HG03575 (cell line): ENCODE measurements at regions not wholly inside any gene's neighbourhood (a gene's known extent, or its start where the extent isn't known, plus 50 kb on each side); places are given as distances from the start of the nearest gene placed in this dataset.

Experiments used
- ATAC-seq: cut with Tn5 transposase; IDR thresholded peaks from one replicate; pipeline ENCODE4 v1.9.1; 2021; ENCODE audit not compliant: unreplicated experiment, insufficient number of reproducible peaks, low FRiP score; ENCODE audit errors: extremely low read depth

DNA sequence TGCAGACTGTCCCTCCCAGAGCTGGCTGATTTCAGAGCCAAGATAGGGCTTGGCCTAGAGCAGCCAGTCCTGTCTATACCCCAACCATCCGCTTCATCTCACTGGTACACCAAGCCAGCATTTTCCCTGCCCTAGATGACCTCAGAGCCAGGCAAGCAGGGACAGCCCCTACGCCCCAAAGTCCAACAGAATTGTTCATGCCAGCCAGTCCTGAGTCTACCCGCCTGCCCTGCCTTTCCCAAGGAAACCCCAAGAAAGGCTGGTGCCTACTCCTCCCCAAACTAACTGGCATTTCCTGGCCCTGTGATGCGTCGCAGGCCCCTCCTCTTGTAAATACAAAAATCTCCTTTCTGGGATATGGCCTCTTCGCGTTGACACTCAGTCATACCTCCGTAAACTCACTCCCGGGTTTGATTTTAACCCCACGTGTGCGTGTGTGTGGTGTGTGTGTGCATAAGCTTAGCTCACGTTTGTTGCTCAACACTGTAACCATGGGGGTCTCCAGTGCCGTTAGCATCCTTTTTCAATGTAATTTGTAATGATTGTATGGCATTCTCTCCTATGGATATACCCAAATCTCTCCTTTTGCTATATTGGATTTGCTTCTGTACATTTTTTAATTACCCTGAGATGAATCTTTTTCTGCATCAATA, 75.3 kb downstream of the SIK1 start:
- no peak for ATAC-seq

DNA sequence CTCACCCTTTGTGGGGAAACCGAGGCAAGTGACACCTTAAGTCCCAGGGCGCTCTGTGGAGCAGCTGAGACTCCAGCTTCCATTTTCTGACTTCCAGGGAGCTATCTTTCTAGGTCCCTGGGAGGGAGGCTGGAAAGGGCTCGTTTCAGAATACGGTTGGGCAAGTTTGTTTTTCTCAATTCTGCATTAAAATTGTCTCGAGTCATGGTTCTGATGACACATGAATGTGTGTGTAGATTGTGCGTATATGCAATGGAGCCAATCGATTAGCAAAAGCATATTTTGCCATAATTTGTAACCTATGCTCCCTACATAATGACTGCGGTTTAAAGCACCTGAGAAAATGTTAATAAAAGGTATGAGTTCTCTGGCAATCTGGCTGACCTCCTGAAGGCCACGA, 77.3 kb downstream of the SIK1 start:
- ATAC-seq: no peak

DNA sequence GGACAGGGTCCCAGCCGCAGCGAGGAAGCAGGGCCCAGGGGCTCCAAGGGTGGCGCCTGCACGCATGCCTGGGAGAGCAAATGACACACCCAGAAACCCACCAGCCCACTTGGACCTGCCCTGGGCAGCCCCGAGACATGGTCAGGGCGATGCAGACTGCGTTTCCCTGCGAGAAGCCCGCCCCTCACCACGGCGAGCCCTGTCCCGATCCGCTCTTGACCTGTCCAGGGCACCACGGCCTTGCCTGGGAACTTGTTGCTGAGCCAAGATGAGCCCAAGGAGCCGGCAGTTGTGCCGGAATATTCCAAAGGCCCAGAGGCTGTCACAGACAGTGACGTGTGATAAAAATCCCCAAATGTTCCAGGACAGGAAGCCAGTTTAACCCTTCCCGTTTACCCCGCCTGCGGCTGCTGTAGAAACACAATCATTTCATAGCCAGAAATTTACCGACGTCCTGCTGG, 78.1 kb downstream of the SIK1 start:
- ATAC-seq: no peak

DNA sequence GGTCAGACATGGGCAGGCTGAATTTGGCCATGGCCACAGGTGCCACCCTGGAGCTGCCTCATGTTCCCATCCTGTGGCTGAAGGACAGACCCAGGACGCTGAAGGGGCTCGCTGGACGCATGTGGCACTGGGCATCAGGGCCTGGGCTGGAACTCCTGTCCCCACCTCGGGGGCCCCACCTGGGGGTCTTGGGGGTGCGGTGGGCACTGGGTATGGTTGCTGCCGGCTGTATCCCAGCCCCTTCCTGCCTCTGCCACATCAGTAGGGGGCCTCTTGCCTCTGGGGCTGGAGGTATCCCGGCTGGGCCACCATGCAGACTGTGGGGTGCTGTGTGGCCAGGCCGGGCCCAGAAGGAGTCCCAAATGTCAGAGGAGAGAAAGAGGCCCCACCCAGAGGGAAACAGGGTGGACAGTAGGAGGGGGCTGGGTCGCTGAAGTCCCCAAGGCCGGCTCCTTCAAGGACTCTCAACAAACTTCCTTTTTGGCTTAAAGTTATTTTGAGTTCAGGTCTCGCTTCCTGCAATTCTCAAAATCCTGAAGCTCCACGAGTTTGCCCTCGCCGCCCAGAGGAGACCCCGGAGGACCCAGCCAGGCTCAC, 78.7 kb downstream of the SIK1 start:
- ATAC-seq: no peak

DNA sequence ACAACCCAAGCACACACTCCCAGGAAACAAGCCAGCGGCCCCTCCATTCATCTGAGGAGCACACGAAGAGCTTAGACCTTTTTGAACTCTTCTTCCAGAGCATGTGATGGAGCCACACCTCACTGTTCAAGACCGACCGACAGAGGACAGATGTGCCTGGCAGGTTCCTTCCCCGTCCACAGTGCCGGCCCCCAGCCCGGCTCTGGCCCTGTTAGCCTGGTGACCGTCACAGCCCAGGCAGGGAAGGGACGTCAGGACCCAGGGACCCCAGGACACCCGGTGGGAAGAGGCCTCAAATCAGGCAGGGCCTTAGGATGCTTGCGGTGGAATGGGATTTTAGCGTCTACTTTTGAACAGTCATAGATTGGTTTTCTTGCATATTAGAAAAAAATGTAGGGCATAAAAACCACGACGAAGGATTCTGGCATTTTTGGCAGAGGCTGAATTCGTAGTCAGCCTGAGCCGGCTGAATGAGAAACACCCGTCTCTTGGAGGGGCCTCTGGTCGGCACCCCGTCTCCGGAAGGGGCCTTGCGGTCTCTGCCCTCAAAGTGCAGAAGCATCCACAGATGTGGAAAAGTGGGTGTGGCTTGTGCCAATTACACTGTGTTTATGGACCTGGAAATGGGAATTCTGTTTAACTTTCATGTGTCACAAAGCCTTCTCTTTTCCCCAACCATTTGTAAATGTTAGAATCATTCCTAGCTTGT, 79.3 kb downstream of the SIK1 start:
- ATAC-seq: no peak

DNA sequence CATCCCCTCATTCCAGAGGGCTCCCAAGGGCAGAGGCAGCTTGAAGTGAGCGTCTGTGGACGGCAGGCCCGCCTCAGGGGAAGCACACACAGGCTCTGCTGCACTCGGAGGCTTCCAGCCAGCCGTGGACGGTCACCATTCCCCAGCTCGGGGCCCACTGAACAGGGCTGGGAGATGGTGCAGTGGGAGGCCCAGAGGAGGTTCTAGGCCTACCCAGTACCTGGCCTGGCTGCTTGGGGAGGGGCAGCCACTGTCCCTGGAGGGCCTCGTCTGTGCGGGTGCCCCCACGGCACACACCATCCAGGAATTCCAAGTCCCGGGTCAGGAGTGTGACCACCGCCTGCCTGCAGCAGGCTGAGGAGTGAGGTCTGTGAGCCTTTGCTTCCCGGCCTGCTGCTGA, 80.4 kb downstream of the SIK1 start:
- no peak for ATAC-seq

DNA sequence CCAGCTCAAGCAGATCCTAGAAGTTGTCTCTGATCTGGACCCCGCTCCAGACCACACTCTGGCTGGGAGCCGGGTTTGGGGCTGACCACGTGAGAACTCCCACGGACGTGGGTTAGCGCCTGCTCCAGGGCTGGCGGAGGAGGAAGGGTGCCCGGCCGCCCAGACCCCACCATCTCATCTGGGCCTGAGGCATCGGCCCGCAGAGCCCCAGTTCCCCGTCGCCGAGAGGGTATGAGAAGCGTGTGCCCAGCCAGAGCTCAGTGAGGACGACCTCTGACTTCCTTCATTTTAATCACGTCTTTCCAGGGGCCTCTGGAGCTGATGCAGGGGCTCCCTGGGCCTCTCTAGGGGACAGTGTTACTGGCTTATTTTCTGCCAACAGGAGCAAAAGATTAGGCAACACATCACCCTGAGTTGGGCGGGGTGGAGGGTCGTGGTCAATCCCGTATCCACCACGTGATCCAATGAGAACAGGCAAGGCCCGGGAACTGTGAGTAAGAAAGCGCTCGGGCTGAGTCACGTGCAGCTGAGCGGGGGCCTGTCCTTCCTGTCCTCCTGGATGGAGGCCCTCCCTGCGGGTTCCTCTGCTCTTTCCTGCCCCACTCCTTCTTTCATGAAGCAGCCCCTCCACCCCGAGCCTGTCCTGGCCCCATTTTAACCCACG, 81.1 kb downstream of the SIK1 start:
- no peak for ATAC-seq

DNA sequence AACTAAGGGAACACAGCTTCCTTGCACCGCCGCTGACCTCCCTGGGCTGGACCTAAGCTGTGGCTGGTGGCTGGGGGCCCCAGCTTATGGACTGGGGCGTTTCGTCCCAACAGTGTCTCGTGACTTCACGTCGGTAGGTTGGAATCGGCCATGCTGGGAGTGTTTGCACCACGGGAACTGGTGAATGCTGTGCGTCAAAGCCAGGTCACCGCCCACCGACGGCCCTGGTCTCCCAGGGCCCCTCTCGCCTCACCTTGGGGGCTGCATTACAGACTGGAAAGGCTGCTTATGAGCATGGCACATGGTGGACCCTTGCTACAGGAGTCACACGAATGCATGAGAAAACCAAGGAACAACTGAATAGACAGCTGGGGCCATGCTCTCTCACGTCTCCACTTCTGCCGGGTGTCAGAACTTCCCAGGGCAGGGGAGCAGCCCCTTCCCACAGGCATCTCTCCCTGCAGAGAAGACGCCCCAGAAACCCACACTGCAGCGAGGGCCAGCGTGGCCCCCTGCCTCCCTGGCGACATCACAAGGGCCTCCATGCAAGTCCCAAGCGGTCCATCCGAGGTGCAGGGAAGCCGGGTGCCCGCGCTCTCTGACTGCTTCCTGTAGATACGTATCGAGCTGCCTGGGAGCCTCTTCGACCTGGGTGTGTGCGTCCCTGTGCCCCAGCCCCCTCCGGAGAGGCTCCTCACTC, 81.7 kb downstream of the SIK1 start:
- no peak for ATAC-seq

DNA sequence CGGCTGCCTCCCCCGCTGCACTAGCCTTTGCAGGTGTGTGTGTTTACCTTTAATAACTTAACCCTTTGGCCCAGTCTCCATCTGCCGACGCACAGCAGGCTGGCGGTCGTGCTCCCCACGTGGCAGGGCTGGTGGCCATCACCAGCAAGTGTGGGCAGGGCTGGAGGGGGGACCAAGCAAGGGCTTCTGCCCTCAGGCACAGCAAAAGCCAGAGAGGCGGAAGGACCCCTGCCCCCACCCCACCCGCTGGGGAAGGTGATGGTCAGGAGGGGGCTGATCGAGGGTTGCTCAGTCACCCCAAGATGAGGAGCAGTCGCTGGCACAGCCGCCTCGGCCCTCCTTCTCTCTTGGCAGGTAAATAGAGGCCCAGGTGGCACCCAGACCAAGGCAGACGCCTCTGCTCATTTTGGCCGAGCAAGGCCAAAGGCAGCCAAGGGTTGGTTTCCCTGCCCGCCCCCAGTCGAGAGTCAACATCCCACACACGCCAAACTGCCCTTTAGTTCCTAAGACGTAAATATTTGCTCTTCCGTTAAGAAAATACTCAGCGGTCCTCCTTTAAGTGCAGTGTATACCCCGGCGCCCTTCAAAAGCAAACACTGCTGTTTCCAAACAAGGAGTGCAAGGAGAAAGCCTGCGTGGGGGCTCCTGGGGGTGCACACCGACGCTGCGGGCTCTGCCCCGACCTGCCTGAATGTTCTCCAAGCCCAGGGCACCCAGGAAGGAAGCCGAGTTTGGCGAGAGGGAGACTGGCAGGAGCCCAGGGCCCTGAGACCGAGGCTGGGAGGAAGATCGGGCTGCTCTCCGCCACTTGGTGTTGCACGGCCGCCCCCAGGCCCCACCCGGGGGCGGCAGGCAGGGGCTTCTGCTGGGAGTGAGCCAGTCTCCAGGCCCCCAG, 82.7 kb downstream of the SIK1 start:
- ATAC-seq: no peak

DNA sequence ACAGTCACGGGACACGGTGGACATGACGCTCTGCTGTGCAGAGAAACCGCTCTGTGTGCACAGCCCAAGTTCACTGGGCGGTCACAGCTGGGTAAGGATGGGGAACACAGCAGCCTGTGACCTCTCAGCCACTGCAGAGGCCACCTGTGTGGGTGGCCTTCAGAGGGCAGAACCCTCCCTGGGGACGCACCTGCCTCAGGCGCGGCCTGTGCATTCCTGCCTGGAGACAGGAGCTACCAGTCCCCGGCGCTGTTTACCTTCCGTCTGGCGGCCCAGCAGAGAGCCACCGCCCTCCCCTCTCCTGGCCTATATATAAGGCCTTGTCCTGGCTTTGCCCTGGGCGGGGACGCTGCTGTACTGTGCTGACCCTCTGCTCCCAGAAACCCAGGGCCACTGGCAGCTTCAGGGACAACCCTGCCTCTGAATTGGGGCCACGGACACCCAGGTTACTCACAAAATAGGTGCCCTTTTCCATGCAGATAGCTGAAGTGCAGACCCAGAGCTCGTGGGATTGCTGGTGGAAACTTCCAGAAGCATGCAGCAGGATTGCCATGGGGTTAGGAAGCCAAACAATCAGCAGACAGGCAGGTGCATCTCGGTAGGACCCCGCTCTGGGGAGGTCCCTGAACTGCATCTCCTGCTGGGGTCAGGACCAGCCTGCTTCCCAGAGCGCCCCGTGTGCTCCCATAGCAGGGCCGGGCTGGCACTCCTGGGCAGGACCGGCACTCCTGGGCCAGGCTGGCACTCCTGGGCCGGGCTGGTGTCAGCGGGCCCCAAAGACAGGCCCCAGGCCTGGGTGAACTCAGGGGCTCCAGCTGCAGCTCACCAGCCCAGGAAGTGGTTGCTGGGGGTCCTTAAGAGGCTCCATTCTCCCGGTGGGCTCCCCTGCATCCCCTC, 83.6 kb downstream of the SIK1 start:
- ATAC-seq: no peak

DNA sequence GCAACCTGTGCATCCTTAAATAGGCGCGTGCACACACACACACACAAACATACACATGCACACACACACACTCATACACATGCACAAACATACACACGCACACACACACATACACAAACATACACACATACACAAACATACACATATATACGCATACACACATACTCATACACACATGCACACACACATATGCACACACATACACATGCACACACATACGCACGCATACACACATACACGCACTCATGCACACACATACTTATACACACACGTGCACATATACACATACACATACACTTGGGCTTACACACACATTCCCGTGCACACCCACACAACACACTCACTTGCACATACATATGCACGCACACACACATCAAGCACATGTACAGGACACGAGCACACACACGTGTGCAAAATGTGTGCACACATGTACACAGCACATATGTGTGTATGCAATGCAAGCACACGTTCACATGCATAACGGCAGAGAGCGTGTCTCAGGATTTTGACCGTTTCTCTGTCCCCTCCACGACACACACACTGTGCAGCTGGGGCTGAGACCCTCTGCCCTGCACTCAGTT, 84.5 kb downstream of the SIK1 start:
- ATAC-seq: no peak

DNA sequence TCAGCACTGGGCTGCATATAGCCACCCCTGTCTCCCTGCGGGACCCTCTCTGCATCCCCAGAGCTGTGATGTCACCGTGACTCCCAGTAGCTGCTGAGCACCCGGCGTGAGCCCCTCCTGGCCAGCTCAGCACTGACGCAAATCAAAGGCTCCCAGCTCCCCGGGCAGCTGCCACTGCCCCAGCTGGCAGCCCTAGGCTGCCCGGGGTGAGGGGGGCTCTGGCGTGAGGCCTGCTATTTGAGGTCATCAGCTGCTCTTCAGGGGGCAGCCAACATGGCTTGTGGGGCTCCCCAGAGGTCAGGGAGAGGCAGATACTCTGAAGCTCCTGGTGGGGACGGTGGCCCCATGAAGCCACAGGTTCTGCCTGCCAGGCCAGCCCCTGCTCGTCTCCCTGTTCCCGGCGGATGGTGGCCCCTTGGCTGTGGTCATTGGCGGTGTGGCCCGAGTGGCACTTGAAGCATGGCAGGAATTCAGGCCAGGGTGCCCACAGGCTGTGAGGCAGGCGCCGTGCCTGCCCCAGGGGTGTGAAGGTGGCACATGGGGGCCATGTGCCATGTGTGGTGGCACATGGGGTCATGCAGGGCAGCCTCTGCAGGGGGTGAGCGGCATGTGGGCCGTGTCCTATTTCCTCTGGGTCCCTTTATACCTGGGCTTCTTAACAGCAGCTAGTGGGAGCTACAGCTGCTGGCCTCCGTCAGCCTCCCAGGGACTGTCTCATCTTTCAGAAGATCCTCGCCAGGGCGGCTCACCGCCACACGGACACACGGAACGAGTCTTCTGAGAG, 85.4 kb downstream of the SIK1 start:
- no peak for ATAC-seq

DNA sequence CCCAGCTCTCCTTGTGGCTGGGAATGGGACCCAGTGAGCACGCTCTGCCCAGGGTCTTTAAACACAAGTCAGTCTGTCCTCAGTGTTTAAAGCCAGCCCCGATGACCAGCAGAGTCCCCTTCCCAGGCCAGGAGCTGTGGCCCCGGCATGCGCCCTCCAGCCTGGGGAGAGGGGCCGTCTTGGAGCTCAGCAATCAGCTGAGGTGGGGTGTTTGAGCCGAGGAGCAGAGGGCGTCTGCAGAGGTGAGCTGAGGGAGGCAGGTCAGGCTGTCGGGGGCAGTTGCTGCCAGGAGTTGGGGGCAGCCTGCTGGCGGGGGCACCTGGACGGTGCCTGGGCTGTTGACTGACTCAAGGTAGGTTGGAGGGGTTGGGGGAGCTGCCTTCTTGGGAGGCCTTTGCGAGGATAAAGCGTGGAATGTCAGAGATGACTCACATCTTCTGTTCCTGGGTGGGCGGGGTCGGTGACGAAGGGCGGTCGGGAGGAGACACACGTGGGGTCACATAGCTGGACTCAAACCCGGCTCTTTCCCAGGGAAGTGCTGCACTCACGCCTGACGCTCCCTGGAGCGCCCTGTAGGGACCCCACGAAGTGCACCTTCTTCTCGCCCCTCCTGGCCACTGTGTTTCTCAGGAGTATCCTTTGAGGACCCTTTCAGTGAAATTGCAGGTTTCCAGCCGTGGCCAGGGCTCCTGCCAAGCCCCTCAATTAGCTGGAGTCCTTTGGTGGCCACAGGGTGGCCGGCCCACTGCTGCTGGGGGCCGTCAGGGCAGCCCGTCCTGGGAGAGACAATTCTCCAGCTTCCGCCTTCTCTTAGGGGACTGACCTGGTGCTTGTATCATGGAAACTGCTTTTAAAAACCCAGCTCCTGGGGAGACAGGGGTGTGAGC, 86.2 kb downstream of the SIK1 start:
- ATAC-seq: no peak

DNA sequence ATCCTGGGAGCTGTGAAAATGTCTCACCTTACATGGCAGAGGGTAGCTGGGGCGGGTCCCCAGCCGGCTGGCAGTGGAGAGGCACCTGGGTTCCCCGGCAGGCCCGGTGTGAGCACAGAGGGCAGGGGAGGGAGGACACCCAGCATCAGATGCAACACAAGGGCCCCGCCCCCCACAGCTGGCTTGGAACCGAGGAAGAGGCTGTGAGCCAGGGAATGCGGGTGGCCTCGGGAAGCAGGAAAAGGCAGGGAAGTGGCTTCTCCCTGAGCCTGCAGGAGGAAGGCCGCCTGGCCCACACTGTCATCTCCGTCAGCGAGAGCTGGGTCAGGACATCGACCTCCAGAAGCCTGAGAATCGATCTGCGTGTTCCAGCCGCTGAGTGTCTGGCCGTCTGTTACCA, 87.3 kb downstream of the SIK1 start:
- ATAC-seq: no peak

DNA sequence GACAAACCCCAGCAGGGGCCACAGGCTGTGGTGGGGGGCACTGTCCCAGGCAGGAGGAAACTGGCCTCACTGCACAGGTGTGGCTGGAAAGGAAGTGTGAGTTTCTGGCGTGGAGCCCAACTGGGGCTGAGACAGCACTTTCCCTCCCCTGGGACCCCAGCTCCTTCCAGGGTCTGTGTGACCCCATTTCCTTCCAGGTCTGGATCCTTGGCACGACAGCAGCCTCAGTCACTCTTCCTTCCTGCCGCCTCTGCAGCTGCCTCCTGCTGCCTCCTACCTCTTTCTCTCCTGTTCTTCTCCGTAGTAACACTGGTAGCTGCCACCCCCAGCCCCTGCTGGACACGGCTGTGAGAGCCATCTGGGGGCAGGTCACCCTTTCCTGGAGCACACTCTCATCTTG, 88.0 kb downstream of the SIK1 start:
- ATAC-seq: no peak
